Activated CD4-positive, alpha-beta T cell treated with anti-CD3 and anti-CD28 coated beads for 1 hour (primary cell): ENCODE measurements at regions not wholly inside any gene's neighbourhood (a gene's known extent, or its start where the extent isn't known, plus 50 kb on each side); places are given as distances from the start of the nearest gene placed in this dataset.

Experiments
- DNase-seq: peaks from one replicate; pipeline ENCODE4 v3.0.0-alpha.2; 2020

- no peak for DNase-seq
Measured at GRCh38 chr3:106728315-106729098, 648.7 kb upstream of the CCDC54 start.

GRCh38 chr3:106729481-106729880 lies 647.8 kb upstream of the CCDC54 start:
- DNase-seq: no peak

GRCh38 chr3:106731230-106731629 lies 646.0 kb upstream of the CCDC54 start:
- DNase-seq: no peak

- DNase-seq: no peak
Measured at GRCh38 chr3:106734712-106735111, 642.5 kb upstream of the CCDC54 start.

GRCh38 chr3:106737265-106737664 lies 640.0 kb upstream of the CCDC54 start:
- no peak for DNase-seq

GRCh38 chr3:106740116-106740515 lies 637.1 kb upstream of the CCDC54 start:
- DNase-seq: no peak

GRCh38 chr3:106745344-106746168 lies 631.7 kb upstream of the CCDC54 start:
- no peak for DNase-seq

- no peak for DNase-seq
Measured at GRCh38 chr3:106746286-106746685, 631.0 kb upstream of the CCDC54 start.

GRCh38 chr3:106748472-106749262 lies 628.6 kb upstream of the CCDC54 start:
- no peak for DNase-seq

- no peak for DNase-seq
Measured at GRCh38 chr3:106750092-106750491, 627.1 kb upstream of the CCDC54 start.

GRCh38 chr3:106755336-106755735 lies 621.9 kb upstream of the CCDC54 start:
- DNase-seq: no peak

- DNase-seq: no peak
Measured at GRCh38 chr3:106756901-106757300, 620.3 kb upstream of the CCDC54 start.

- DNase-seq: no peak
Measured at GRCh38 chr3:106758459-106758858, 618.8 kb upstream of the CCDC54 start.

- no peak for DNase-seq
Measured at GRCh38 chr3:106759731-106760130, 617.5 kb upstream of the CCDC54 start.

- no peak for DNase-seq
Measured at GRCh38 chr3:106765342-106765741, 611.9 kb upstream of the CCDC54 start.

GRCh38 chr3:106768941-106769480 lies 608.2 kb upstream of the CCDC54 start:
- no peak for DNase-seq

- DNase-seq: no peak
Measured at GRCh38 chr3:106773795-106774194, 603.4 kb upstream of the CCDC54 start.

- no peak for DNase-seq
Measured at GRCh38 chr3:106783231-106783630, 594.0 kb upstream of the CCDC54 start.

GRCh38 chr3:106789276-106789675 lies 588.0 kb upstream of the CCDC54 start:
- no peak for DNase-seq

- no peak for DNase-seq
Measured at GRCh38 chr3:106792716-106793115, 584.5 kb upstream of the CCDC54 start.

- DNase-seq: no peak
Measured at GRCh38 chr3:106794442-106794841, 582.8 kb upstream of the CCDC54 start.

- no peak for DNase-seq
Measured at GRCh38 chr3:106795553-106795952, 581.7 kb upstream of the CCDC54 start.

- DNase-seq: no peak
Measured at GRCh38 chr3:106797461-106797860, 579.8 kb upstream of the CCDC54 start.
